IMR-90 (cell line): ENCODE measurements at regions not wholly inside any gene's neighbourhood (a gene's known extent, or its start where the extent isn't known, plus 50 kb on each side); places are given as distances from the start of the nearest gene placed in this dataset.
"Not testable (repeated sequence)": the region's sequence is repeated elsewhere in the genome, so short reads cannot be mapped to it uniquely, and the experiment has no call there.

Source experiments
- ATAC-seq: fragments of 200-7000 bp; cut with Tn5 transposase; 2 replicates; pipeline ENCODE4 v1.9.1; 2020; ENCODE audit warnings: low read depth, mild to moderate bottlenecking, moderate library complexity
- BruUV-seq: library from RNA; stranded (reverse); fragments of 400-500 nt; replicated peaks from 2 replicates; lab custom pipeline; 2021; lab: Mats Ljungman, UMichigan
- CTCF ChIA-PET: fragments of 300-600 bp; formaldehyde crosslinking; extraction: SDS; loops from one replicate; lab custom pipeline; 2021; ENCODE audit warnings: antibody characterized with exemption; lab: Yijun Ruan, JAX
- POLR2A ChIA-PET: fragments of 300-600 bp; sonication (Branson Sonifier 250); formaldehyde crosslinking; loops from one replicate; lab custom pipeline; 2022; ENCODE audit warnings: antibody characterized with exemption; ENCODE audit not compliant: unreplicated experiment; lab: Charles Lee
- DNase-seq: peaks from one replicate; pipeline ENCODE4 v3.0.0; 2013
- H2AFZ ChIP-seq: replicated peaks from 2 replicates; pipeline ENCODE3; 2013; ENCODE audit warnings: low read length, mild to moderate bottlenecking; ENCODE audit not compliant: poor library complexity
- H2AK5ac ChIP-seq: 2 replicates; pipeline ENCODE4 v1.6.1; 2013; ENCODE audit warnings: low read depth, low read length, inconsistent platforms
- H2AK9ac ChIP-seq: replicated peaks from 2 replicates; pipeline ENCODE3; 2013; ENCODE audit warnings: mild to moderate bottlenecking, low read depth, low read length, moderate library complexity; ENCODE audit not compliant: poor library complexity
- H2BK120ac ChIP-seq: 2 replicates; pipeline ENCODE4 v1.6.1; 2013; ENCODE audit warnings: low read depth, low read length, inconsistent platforms
- H2BK15ac ChIP-seq: 3 replicates; pipeline ENCODE4 v1.6.1; 2013; ENCODE audit warnings: low read depth, low read length, inconsistent platforms
- H2BK20ac ChIP-seq: 2 replicates; pipeline ENCODE4 v1.6.1; 2013; ENCODE audit warnings: low read depth, mild to moderate bottlenecking, inconsistent platforms, low read length, moderate library complexity
- H2BK5ac ChIP-seq: 2 replicates; pipeline ENCODE4 v1.6.1; 2013; ENCODE audit warnings: mild to moderate bottlenecking, low read depth, low read length, inconsistent platforms; ENCODE audit not compliant: poor library complexity, severe bottlenecking
- H3K14ac ChIP-seq: replicated peaks from 2 replicates; pipeline ENCODE4 v1.6.1; 2013; ENCODE audit warnings: low read depth, low read length, inconsistent platforms
- H3K18ac ChIP-seq: 2 replicates; pipeline ENCODE4 v1.6.1; 2013; ENCODE audit warnings: low read depth, low read length, control low read depth
- H3K23ac ChIP-seq: 2 replicates; pipeline ENCODE4 v1.6.1; 2013; ENCODE audit warnings: low read depth, low read length, inconsistent platforms
- H3K27ac ChIP-seq: 2 replicates; pipeline ENCODE4 v1.5.1; 2013; ENCODE audit warnings: mild to moderate bottlenecking, control low read depth, low read length; ENCODE audit not compliant: insufficient read depth
- H3K27me3 ChIP-seq: 2 replicates; pipeline ENCODE4 v1.6.1; 2013; ENCODE audit warnings: low read length; ENCODE audit not compliant: control insufficient read depth, insufficient read depth
- H3K36me3 ChIP-seq: 2 replicates; pipeline ENCODE4 v1.6.1; 2013; ENCODE audit warnings: low read length, mixed read lengths; ENCODE audit not compliant: control insufficient read depth, insufficient read depth
- H3K4ac ChIP-seq: 2 replicates; pipeline ENCODE4 v1.6.1; 2013; ENCODE audit warnings: low read depth, low read length, inconsistent platforms
- H3K4me1 ChIP-seq: 2 replicates; pipeline ENCODE4 v1.6.1; 2013; ENCODE audit warnings: low read length, mixed read lengths; ENCODE audit not compliant: control insufficient read depth, insufficient read depth
- H3K4me2 ChIP-seq: 2 replicates; pipeline ENCODE4 v1.6.1; 2013; ENCODE audit warnings: low read depth, mild to moderate bottlenecking, control low read depth, low read length, moderate library complexity
- H3K4me3 ChIP-seq: 2 replicates; pipeline ENCODE4 v1.5.1; 2013; ENCODE audit warnings: low read depth, mild to moderate bottlenecking, control low read depth, low read length, moderate library complexity; ENCODE audit not compliant: insufficient read depth
- H3K56ac ChIP-seq: 2 replicates; pipeline ENCODE4 v1.6.1; 2013; ENCODE audit warnings: low read length, inconsistent platforms; ENCODE audit not compliant: insufficient read depth; ENCODE audit errors: extremely low read depth
- H3K79me1 ChIP-seq, 2 experiments: 2 replicates each; pipeline ENCODE4 v1.6.1; 2013; ENCODE audit warnings: low read length in 2 of 2, inconsistent platforms in 1 of 2, low read depth in 1 of 2
- H3K9ac ChIP-seq: 2 replicates; pipeline ENCODE4 v1.6.1; 2013; ENCODE audit warnings: low read depth, low read length, control low read depth
- H3K9me1 ChIP-seq: 2 replicates; pipeline ENCODE4 v1.6.1; 2013; ENCODE audit warnings: low read length, inconsistent platforms; ENCODE audit not compliant: insufficient read depth
- H3K9me3 ChIP-seq: 2 replicates; pipeline ENCODE4 v1.6.1; 2013; ENCODE audit warnings: low read length; ENCODE audit not compliant: control insufficient read depth, insufficient read depth
- H4K20me1 ChIP-seq: 2 replicates; pipeline ENCODE4 v1.6.1; 2013; ENCODE audit warnings: low read length, inconsistent platforms; ENCODE audit not compliant: insufficient read depth
- H4K5ac ChIP-seq: 2 replicates; pipeline ENCODE4 v1.6.1; 2013; ENCODE audit warnings: mild to moderate bottlenecking, low read depth, low read length, control low read depth
- H4K8ac ChIP-seq, 2 experiments: 2 replicates each; pipeline ENCODE4 v1.6.1; 2013; ENCODE audit warnings: low read depth in 2 of 2, low read length in 2 of 2, control low read depth in 1 of 2, inconsistent platforms in 1 of 2
- H4K91ac ChIP-seq: 2 replicates; pipeline ENCODE4 v1.6.1; 2013; ENCODE audit warnings: low read depth, low read length, inconsistent platforms; ENCODE audit not compliant: insufficient read depth
- WGBS, 2 experiments: methylation state at CpG; one replicate each; pipeline versions ENCODE4 v1.1.5 to v1.1.7; 2013; ENCODE audit warnings: missing lambda C conversion rate in 2 of 2; ENCODE audit not compliant: insufficient read length in 1 of 2; ENCODE audit errors: extremely low coverage in 2 of 2; 5-methylcytosine and 5-hydroxymethylcytosine counted together
- dilution Hi-C: fragments of 300-500 bp; cut with HindIII; formaldehyde crosslinking; loops from one replicate; pipeline ENCODE4 v1.14.3; 2018; ENCODE audit warnings: low sequenced_read_pairs; ENCODE audit not compliant: unreplicated experiment
- in situ Hi-C: fragments of 300-500 bp; cut with MboI; formaldehyde crosslinking; loops from 3 replicates; pipeline ENCODE4 v1.14.3; 2019; ENCODE audit warnings: low sequenced_read_pairs, inconsistent platforms, mixed read lengths
- intact Hi-C: fragments of 100-400 bp; cut with micrococcal nuclease; formaldehyde crosslinking; loops from 2 replicates; pipeline ENCODE4 v1.10.0; 2022

DNA sequence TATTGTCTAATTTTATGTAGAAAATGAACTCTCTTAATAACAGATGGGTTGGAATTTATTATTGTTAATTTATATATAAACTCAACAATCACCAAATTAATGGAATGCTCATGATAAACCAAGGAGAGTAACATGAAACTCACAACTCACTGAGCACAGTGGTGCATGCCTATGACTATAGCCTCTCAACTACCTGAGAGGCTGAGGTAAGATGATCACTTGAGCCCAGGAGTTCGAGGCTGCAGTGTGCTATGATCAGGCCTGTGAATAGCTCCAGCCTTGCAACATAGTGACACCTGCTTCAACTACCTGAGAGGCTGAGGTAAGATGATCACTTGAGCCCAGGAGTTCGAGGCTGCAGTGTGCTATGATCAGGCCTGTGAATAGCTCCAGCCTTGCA, 848.6 kb downstream of the DIPK2A start:
- H4K91ac ChIP-seq, H4K8ac ChIP-seq, in situ Hi-C loops, H2BK120ac ChIP-seq, H2AFZ ChIP-seq, H2AK5ac ChIP-seq, intact Hi-C loops, ATAC-seq, H3K4me3 ChIP-seq, H3K9me1 ChIP-seq, H3K4me2 ChIP-seq, H3K4me1 ChIP-seq, dilution Hi-C loops, H3K23ac ChIP-seq, H2BK20ac ChIP-seq, POLR2A ChIA-PET, H3K9ac ChIP-seq, H3K79me1 ChIP-seq, H3K27me3 ChIP-seq, H3K9me3 ChIP-seq, H2BK15ac ChIP-seq, BruUV-seq, H3K27ac ChIP-seq, H2BK5ac ChIP-seq, H3K36me3 ChIP-seq, H3K14ac ChIP-seq, CTCF ChIA-PET, DNase-seq, H4K20me1 ChIP-seq, H2AK9ac ChIP-seq, H4K5ac ChIP-seq, H3K56ac ChIP-seq, H3K4ac ChIP-seq, H3K18ac ChIP-seq: not testable (repeated sequence)
- WGBS, 2 experiments: no CpG with 5 or more reads among the region's 2 CpGs
